Fibroblast of villous mesenchyme (primary cell): ENCODE measurements at regions not wholly inside any gene's neighbourhood (a gene's known extent, or its start where the extent isn't known, plus 50 kb on each side); places are given as distances from the start of the nearest gene placed in this dataset.
A peak's percentile ranks its signal among the peaks of the same experiment; 100 is the strongest.

Experiments
- DNase-seq: peaks from one replicate; pipeline ENCODE4 v3.0.0-alpha.2; 2010; ENCODE audit warnings: low read depth
- H3K4me3 ChIP-seq: 2 replicates; pipeline ENCODE4 v1.5.1; 2011; ENCODE audit warnings: low read depth, mild to moderate bottlenecking, low read length
- TF ChIP-seq, protein P1 (sequence below): IDR thresholded peaks from 2 replicates; pipeline ENCODE4 v1.5.1; 2012; ENCODE audit warnings: low read depth, mild to moderate bottlenecking, low read length; ENCODE audit not compliant: insufficient read depth

DNA sequence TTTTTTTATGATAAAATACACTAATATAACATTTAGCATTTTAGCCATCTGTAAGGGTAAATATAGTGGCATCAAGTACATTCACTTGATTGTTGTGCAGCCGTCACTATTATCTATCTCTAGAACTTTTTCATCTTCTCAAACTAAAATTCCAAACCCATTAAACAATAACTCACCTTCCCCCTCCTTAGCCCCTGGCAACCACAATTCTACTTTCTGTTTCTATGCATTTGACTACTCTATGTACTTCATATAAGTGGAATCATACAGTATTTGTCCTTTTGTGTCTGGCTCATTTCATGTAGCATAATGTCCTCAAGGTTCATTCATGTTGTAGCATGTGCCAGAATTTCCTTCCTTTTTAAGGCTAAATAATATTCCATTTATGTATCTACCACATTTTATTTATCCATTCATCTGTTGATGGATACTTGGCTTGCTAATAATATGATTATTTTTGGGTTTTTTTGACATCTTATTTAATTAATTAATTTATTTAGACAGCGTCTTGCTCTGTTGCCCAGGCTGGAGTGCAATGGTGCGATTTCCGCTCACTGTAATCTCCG, 69.6 kb upstream of the MACF1 start:
- TF ChIP-seq, protein P1, sequence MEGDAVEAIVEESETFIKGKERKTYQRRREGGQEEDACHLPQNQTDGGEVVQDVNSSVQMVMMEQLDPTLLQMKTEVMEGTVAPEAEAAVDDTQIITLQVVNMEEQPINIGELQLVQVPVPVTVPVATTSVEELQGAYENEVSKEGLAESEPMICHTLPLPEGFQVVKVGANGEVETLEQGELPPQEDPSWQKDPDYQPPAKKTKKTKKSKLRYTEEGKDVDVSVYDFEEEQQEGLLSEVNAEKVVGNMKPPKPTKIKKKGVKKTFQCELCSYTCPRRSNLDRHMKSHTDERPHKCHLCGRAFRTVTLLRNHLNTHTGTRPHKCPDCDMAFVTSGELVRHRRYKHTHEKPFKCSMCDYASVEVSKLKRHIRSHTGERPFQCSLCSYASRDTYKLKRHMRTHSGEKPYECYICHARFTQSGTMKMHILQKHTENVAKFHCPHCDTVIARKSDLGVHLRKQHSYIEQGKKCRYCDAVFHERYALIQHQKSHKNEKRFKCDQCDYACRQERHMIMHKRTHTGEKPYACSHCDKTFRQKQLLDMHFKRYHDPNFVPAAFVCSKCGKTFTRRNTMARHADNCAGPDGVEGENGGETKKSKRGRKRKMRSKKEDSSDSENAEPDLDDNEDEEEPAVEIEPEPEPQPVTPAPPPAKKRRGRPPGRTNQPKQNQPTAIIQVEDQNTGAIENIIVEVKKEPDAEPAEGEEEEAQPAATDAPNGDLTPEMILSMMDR = no peak
- DNase-seq = no peak
- H3K4me3 ChIP-seq = no peak overlapping the region

DNA sequence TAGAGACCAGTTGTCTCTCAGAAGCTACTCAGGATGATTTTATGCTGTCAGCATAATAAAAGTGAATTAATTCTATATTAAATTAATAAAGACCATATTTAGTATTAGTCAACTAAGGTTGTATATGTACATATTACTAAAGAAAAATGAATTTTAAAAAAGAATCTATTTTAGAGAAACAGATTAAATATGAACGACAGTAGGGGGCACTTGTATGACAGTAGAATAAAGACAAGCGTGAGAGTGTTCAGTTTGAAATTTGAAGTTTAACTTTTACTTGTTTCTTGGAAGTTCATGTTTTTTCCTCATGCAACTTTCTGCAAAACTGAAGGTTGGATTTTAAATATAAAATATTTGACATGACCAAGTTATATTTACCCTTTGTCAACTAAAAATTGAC, 67.9 kb upstream of the MACF1 start:
- no peak overlapping the region for H3K4me3 ChIP-seq
- TF ChIP-seq, protein P1 = no peak
- no peak for DNase-seq

DNA sequence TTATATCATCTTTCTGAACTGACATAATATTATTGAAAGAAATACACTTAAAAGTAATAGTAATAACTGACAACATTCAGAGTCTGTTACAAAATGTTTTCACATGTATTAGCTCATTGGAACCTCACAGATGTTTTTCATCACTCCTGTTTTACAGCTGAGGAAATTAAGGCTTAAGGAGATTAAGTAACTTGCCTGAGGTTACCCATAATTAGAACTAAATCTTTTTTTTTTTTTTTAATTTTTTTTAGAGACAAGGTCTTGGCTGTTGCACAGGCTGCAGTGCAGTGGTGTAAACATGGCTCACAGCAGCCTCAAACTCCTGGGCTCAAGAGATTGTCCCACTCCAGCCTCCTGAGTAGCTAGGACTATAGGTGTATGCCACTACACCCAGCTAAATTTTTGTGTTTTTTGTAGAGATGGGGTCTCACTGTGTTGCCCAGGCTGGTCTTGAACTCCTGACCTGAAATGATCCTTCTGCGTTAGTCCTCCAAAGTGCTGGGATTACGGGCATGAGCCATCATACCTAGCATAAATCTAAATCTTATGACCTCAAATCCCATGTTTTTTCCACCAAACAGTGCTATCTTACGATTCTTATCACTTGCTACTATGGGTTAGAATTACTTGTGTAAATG, 64.7 kb upstream of the MACF1 start:
- no peak overlapping the region for H3K4me3 ChIP-seq
- DNase-seq = peak; percentile 94
- TF ChIP-seq, protein P1 = no peak

DNA sequence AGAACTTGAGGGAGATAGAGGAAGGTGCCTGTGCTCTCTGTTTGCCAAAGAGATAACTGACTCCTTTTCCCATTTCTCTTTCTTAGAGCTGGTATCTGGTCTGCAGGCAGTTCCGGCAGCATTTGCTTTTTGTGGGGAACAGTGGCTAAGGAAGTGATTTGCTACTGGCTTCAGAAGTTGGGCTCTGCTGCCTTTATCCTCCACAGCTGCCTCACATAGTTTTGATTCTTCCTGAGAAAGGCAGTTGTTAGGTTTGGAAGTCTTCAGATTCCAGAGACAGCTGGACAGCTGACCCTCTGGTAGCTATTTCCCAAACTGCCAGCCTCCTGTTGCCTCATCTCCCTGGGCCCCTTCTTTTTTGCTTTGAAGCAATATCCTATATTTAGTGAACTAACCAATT, 62.6 kb upstream of the MACF1 start:
- DNase-seq = peak; percentile 87
- H3K4me3 ChIP-seq = no peak overlapping the region
- TF ChIP-seq, protein P1 = no peak

DNA sequence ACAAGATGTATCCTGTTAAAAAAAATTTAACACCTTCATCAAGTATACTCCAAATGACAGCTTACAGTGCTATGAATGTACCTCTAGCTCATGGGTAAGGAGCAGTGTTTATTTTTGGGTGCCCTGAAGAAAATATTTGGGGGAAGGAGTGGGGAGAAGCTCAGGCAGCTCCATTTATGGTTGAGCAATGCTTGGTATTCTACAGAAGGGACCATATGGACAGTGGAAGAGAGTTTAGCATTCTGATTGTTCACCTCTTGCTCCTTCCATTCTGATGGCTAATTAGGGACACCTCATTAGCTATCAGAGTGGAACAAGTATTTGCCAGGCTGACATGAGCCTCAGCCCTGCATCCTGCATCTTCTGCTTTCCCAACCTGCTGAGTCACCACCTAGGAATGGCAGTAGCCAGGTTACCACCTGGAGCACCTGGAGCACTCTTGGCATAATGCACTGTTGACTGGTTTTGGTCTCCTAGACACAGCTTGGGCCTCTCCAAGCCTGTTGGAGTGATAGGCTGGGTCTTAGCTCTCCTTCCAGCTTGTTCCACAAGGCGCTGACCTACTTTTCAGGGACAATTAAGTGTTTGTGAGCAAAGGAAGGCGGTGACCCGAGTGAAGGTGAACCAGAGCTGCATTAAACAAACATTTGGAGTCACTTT, 62.0 kb upstream of the MACF1 start:
- TF ChIP-seq, protein P1 = no peak
- H3K4me3 ChIP-seq = no peak overlapping the region
- DNase-seq = no peak

DNA sequence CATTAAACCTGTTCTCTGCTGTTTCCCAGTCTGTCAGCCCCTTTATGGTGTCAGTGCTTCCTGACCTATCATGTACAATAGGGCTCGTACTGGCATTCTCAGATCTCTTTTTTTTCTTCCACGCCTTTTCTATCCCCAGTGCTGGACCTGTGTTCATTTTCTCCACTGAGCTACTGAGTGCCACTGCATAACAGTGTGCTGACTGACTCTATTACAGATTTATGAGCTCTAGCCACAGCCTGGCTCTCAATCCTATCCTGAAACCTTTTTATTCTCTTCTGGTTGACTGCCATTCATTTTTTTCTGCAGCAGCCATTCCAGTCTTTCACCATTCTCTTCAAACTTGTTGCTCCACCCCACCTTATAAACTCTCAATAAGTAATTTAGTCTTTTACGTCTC, 59.6 kb upstream of the MACF1 start:
- DNase-seq = no peak
- TF ChIP-seq, protein P1 = no peak
- H3K4me3 ChIP-seq = no peak overlapping the region
